Smooth muscle cell (in vitro differentiated cells): ENCODE measurements at regions not wholly inside any gene's neighbourhood (a gene's known extent, or its start where the extent isn't known, plus 50 kb on each side); places are given as distances from the start of the nearest gene placed in this dataset.
A peak's percentile ranks its signal among the peaks of the same experiment; 100 is the strongest.

Experiments
- DNase-seq: peaks from one replicate; lab custom pipeline; 2025; ENCODE audit not compliant: unreplicated experiment; lab: John Stamatoyannopoulos, UW
- H2AFZ ChIP-seq: fragments of 200-600 bp; sonication (generic); 2 replicates; pipeline ENCODE4 v1.6.0; 2016; ENCODE audit warnings: antibody characterized with exemption, low read depth, mild to moderate bottlenecking
- H3F3A ChIP-seq: fragments of 200-600 bp; sonication (generic); 2 replicates; pipeline ENCODE4 v1.6.0; 2017; ENCODE audit warnings: antibody characterized with exemption, low read depth
- H3K27ac ChIP-seq: fragments of 200-600 bp; sonication (generic); 2 replicates; pipeline ENCODE4 v1.5.1; 2016; ENCODE audit warnings: low read depth, mild to moderate bottlenecking
- H3K27me3 ChIP-seq: fragments of 200-600 bp; sonication (generic); 2 replicates; pipeline ENCODE4 v1.6.1; 2016; ENCODE audit warnings: low read depth, mild to moderate bottlenecking
- H3K36me3 ChIP-seq: fragments of 200-600 bp; sonication (generic); 2 replicates; pipeline ENCODE4 v1.5.1; 2016; ENCODE audit warnings: low read depth
- H3K4me1 ChIP-seq: fragments of 200-600 bp; sonication (generic); 2 replicates; pipeline ENCODE4 v1.5.1; 2016; ENCODE audit warnings: low read depth
- H3K4me2 ChIP-seq: fragments of 200-600 bp; sonication (generic); 2 replicates; pipeline ENCODE4 v1.6.0; 2016; ENCODE audit warnings: mild to moderate bottlenecking
- H3K4me3 ChIP-seq: fragments of 200-600 bp; sonication (generic); 2 replicates; pipeline ENCODE4 v1.5.1; 2016; ENCODE audit warnings: mild to moderate bottlenecking
- H3K79me2 ChIP-seq: fragments of 200-600 bp; sonication (generic); 2 replicates; pipeline ENCODE4 v1.6.0; 2016; ENCODE audit warnings: low read depth, mild to moderate bottlenecking
- H3K9ac ChIP-seq: fragments of 200-600 bp; sonication (generic); 2 replicates; pipeline ENCODE4 v1.6.0; 2016; ENCODE audit warnings: low read depth
- H3K9me3 ChIP-seq: fragments of 200-600 bp; sonication (generic); replicated peaks from 2 replicates; pipeline ENCODE4 v1.5.1; 2016; ENCODE audit warnings: low read depth
- H4K20me1 ChIP-seq: fragments of 200-600 bp; sonication (generic); 2 replicates; pipeline ENCODE4 v1.6.0; 2016; ENCODE audit warnings: low read depth
- WGBS: methylation state at CpG from one replicate; pipeline ENCODE4 v1.1.7; 2016; ENCODE audit warnings: low lambda C conversion rate; 5-methylcytosine and 5-hydroxymethylcytosine counted together
- TF ChIP-seq, protein P1 (sequence below): fragments of 200-600 bp; sonication (generic); IDR thresholded peaks from 2 replicates; pipeline ENCODE4 v1.5.1; 2017; ENCODE audit warnings: borderline replicate concordance, mild to moderate bottlenecking, antibody characterized with exemption; ENCODE audit not compliant: insufficient read depth, poor library complexity, severe bottlenecking

DNA sequence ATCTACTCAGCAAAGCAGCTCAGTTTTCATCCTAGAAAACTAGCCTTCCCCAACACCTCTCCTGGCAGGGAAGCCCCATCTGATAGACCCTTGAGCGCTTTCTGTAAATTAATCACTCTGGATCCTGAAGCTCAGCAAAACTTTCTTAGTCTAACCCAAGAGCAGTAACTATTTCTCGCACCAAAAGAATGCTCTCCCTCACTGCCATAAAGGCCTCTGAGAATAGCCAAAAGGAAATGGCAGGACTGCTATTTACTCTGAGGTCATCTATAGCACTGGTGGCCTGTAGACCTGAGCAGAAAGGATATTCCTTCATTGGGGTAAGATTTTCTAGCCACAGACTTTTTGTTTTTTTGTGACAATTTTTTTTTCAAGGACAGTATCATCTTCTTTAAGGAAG is 345.8 kb upstream of the ADAMTS9 start:
- Histone ChIP-seq H2AFZ (no peak overlapping the region), H3K27me3 (no peaks in the 10 kb centered on the region), H3K9me3 (no peaks in the 10 kb centered on the region), H3K79me2 (no peaks in the 10 kb centered on the region), H3K4me2 (no peak overlapping the region), H3K36me3 (no peaks in the 10 kb centered on the region), H3K27ac (no peak overlapping the region), H3F3A (peaks cover 8% of the 10 kb centered on the region), H3K4me1 (peaks cover 13% of the 10 kb centered on the region), H3K4me3 (no peak overlapping the region), H3K9ac (no peak overlapping the region), H4K20me1 (no peaks in the 10 kb centered on the region)
- DNase-seq: no peak
- WGBS: 60% methylated on average over 2 of the region's 2 CpGs
- TF ChIP-seq, protein P1, sequence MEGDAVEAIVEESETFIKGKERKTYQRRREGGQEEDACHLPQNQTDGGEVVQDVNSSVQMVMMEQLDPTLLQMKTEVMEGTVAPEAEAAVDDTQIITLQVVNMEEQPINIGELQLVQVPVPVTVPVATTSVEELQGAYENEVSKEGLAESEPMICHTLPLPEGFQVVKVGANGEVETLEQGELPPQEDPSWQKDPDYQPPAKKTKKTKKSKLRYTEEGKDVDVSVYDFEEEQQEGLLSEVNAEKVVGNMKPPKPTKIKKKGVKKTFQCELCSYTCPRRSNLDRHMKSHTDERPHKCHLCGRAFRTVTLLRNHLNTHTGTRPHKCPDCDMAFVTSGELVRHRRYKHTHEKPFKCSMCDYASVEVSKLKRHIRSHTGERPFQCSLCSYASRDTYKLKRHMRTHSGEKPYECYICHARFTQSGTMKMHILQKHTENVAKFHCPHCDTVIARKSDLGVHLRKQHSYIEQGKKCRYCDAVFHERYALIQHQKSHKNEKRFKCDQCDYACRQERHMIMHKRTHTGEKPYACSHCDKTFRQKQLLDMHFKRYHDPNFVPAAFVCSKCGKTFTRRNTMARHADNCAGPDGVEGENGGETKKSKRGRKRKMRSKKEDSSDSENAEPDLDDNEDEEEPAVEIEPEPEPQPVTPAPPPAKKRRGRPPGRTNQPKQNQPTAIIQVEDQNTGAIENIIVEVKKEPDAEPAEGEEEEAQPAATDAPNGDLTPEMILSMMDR: no peak

DNA sequence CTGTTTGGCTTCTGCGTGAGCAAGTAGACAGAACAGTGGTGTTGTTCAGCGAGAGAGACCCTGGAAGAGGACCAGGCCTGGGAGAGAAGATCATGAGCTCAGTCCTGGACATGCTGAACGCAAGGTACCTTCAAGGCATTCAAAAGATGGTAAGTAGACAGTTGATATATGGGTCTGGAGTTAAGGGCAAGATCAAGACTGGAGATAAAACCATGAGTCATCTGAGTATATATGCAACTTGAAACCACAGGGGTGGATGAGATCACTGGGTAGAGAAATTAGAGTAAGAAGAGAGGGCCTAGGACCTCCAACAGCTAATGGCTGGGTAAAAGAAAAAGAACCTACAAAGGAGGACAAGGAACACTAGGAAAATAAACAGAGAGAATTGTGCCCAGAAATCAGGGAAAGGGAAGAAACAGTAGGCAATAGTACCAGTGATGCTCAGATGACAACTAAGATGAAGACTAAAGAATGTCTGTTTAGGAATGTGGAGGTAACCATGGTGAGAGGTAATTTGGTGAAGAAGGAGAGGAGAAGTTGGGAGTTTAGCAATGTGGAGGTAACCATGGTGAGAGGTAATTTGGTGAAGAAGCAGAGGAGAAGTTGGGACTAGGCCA is 343.2 kb upstream of the ADAMTS9 start:
- no peaks in the 10 kb centered on the region for H3K9me3 ChIP-seq
- peaks cover 8% of the 10 kb centered on the region for H3K4me1 ChIP-seq
- peak overlapping the region; percentile 38 for H3K4me2 ChIP-seq
- H3K36me3 ChIP-seq: no peaks in the 10 kb centered on the region
- H3K9ac ChIP-seq: peak overlapping the region; percentile 58
- H4K20me1 ChIP-seq: no peaks in the 10 kb centered on the region
- TF ChIP-seq, protein P1: no peak
- no peaks in the 10 kb centered on the region for H3F3A ChIP-seq
- H3K79me2 ChIP-seq: no peaks in the 10 kb centered on the region
- no peak for DNase-seq
- no peak overlapping the region for H3K4me3 ChIP-seq
- no peaks in the 10 kb centered on the region for H3K27me3 ChIP-seq
- WGBS: 43% methylated on average over 3 of the region's 3 CpGs
- peak overlapping the region; percentile 83 for H3K27ac ChIP-seq
- H2AFZ ChIP-seq: no peak overlapping the region

DNA sequence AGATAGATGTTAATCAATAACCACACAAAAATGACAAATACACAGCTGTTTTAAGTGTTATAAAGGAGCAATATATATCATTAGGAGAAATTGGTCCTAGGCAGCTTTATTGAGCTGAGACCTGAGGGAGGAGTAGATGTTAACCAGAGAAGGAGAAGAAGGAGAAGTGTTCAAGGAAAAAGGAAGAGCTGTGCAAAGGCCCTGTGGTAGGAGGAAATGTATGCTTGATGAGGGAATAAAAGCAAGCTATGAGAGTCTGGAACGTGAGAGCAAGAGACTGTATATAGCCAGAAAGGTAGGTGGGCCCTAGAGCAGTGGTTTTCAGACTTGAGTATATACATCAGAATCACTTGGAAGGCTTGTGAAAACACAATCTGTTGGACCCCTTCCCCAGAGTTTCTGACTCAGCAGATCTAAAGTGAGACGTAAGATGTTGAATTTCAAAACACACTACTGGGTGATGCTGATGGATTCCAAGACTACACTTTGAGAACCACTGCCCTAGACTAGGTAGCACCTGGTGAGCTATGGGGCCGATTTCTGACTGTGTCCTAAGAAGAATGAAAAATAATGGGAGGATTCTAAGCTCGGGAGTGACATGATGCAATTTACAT is 342.3 kb upstream of the ADAMTS9 start:
- Histone ChIP-seq H3K4me3 (no peak overlapping the region), H3K27ac (peak overlapping the region; percentile 83), H3K4me1 (peaks cover 2% of the 10 kb centered on the region), H3K79me2 (no peaks in the 10 kb centered on the region), H3F3A (no peaks in the 10 kb centered on the region), H4K20me1 (no peaks in the 10 kb centered on the region), H3K27me3 (no peaks in the 10 kb centered on the region), H3K9ac (peak overlapping the region; percentile 17), H3K36me3 (no peaks in the 10 kb centered on the region), H3K4me2 (peak overlapping the region; percentile 38), H2AFZ (no peak overlapping the region), H3K9me3 (no peaks in the 10 kb centered on the region)
- TF ChIP-seq, protein P1: no peak
- no peak for DNase-seq
- 84% methylated on average over 4 of the region's 4 CpGs for WGBS

DNA sequence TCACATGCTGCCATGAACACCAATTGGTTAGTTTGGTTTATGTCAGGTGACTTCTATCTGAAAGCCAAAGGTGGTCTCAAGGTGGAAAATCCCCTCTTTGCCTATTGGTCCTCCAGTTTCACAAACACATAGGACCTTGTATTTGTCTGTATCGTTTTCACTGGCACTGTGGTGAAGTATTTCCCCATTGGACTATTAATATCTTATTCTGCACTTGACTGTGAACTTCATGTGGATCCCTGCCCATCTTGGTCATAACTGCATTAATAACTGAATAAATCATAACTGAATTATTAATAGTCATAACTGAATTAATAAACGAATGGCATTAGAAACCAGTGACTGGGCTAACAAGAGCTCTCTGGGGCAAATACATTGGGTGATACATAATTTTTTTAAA is 341.3 kb upstream of the ADAMTS9 start:
- H3K9me3 ChIP-seq: no peaks in the 10 kb centered on the region
- no peaks in the 10 kb centered on the region for H4K20me1 ChIP-seq
- no peak for DNase-seq
- TF ChIP-seq, protein P1: no peak
- WGBS: 95% methylated on average over 2 of the region's 2 CpGs
- no peak overlapping the region for H3K4me2 ChIP-seq
- H3K9ac ChIP-seq: no peak overlapping the region
- no peak overlapping the region for H3K27ac ChIP-seq
- H3K79me2 ChIP-seq: no peaks in the 10 kb centered on the region
- H3K4me3 ChIP-seq: no peak overlapping the region
- no peaks in the 10 kb centered on the region for H3F3A ChIP-seq
- no peak overlapping the region for H2AFZ ChIP-seq
- H3K4me1 ChIP-seq: no peaks in the 10 kb centered on the region
- H3K27me3 ChIP-seq: no peaks in the 10 kb centered on the region
- no peaks in the 10 kb centered on the region for H3K36me3 ChIP-seq
